HUES48 (cell line): ENCODE measurements at regions not wholly inside any gene's neighbourhood (a gene's known extent, or its start where the extent isn't known, plus 50 kb on each side); places are given as distances from the start of the nearest gene placed in this dataset.
A peak's percentile ranks its signal among the peaks of the same experiment; 100 is the strongest.

Experiments used
- H3K27ac ChIP-seq: one replicate; pipeline ENCODE4 v1.7.0; 2013; ENCODE audit warnings: low read depth, low read length, inconsistent platforms
- H3K27me3 ChIP-seq: 2 replicates; pipeline ENCODE4 v1.6.1; 2013; ENCODE audit warnings: mild to moderate bottlenecking, low read length; ENCODE audit not compliant: control insufficient read depth, insufficient read depth
- H3K36me3 ChIP-seq: 2 replicates; pipeline ENCODE4 v1.6.1; 2013; ENCODE audit warnings: low read length; ENCODE audit not compliant: control insufficient read depth, insufficient read depth
- H3K4me1 ChIP-seq: 2 replicates; pipeline ENCODE4 v1.6.1; 2013; ENCODE audit warnings: mild to moderate bottlenecking, low read length; ENCODE audit not compliant: control insufficient read depth, insufficient read depth
- H3K4me3 ChIP-seq: 2 replicates; pipeline ENCODE4 v1.5.1; 2013; ENCODE audit warnings: mild to moderate bottlenecking, low read depth, low read length
- H3K9ac ChIP-seq: 2 replicates; pipeline ENCODE4 v1.6.1; 2013; ENCODE audit warnings: mild to moderate bottlenecking, low read depth, low read length, moderate library complexity
- H3K9me3 ChIP-seq: 2 replicates; pipeline ENCODE4 v1.6.1; 2013; ENCODE audit warnings: low read length; ENCODE audit not compliant: control insufficient read depth, insufficient read depth

- no peak overlapping the region for H3K27ac ChIP-seq
- peaks cover 70% of the 10 kb centered on the region for H3K27me3 ChIP-seq
- H3K9me3 ChIP-seq, result no peaks in the 10 kb centered on the region
- no peak overlapping the region for H3K9ac ChIP-seq
- no peaks in the 10 kb centered on the region for H3K36me3 ChIP-seq
- no peak overlapping the region for H3K4me3 ChIP-seq
- H3K4me1 ChIP-seq, result peaks cover 6% of the 10 kb centered on the region; the same call in 1 of the 2 replicates
These were observed 153.7 kb upstream of the KCTD1 start for GRCh38 chr18:26702086-26702485.

GRCh38 chr18:26700728-26701127, 152.4 kb upstream of the KCTD1 start:
- Histone ChIP-seq H3K4me3 (no peak overlapping the region), H3K9me3 (no peaks in the 10 kb centered on the region), H3K4me1 (peaks cover 6% of the 10 kb centered on the region; the same call in 1 of the 2 replicates), H3K36me3 (no peaks in the 10 kb centered on the region), H3K9ac (no peak overlapping the region), H3K27me3 (peaks cover 72% of the 10 kb centered on the region), H3K27ac (no peak overlapping the region)

DNA sequence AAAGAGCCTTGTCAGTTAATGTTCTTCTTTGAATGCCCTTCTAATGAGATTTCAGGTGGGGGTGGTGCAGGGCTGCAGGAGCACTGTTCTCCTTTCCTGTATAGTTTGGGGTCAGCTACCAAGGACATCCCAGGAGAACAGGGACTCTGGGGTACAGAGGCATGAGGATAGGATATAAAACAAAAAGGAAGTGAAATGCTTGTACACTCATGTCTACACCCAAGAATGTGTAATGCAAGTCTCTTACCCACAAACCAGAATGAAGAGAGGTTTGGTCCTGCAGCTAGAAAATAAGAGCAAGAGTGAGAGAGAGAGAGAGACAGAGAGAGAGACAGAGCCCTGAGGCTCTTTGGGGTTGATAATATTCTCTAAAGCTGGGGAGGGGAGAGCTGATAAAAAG, 151.8 kb upstream of the KCTD1 start:
- peaks cover 72% of the 10 kb centered on the region for H3K27me3 ChIP-seq
- no peak overlapping the region for H3K27ac ChIP-seq
- no peak overlapping the region for H3K4me3 ChIP-seq
- no peak overlapping the region for H3K9ac ChIP-seq
- H3K9me3 ChIP-seq, result no peaks in the 10 kb centered on the region
- no peaks in the 10 kb centered on the region for H3K36me3 ChIP-seq
- H3K4me1 ChIP-seq, result peaks cover 6% of the 10 kb centered on the region; the same call in 1 of the 2 replicates

GRCh38 chr18:26697186-26697884, 149.0 kb upstream of the KCTD1 start:
- Histone ChIP-seq H3K27ac (no peak overlapping the region), H3K4me1 (peaks cover 6% of the 10 kb centered on the region; the same call in 1 of the 2 replicates), H3K36me3 (no peaks in the 10 kb centered on the region), H3K4me3 (no peak overlapping the region), H3K27me3 (peaks cover 55% of the 10 kb centered on the region), H3K9ac (no peak overlapping the region), H3K9me3 (no peaks in the 10 kb centered on the region)

DNA sequence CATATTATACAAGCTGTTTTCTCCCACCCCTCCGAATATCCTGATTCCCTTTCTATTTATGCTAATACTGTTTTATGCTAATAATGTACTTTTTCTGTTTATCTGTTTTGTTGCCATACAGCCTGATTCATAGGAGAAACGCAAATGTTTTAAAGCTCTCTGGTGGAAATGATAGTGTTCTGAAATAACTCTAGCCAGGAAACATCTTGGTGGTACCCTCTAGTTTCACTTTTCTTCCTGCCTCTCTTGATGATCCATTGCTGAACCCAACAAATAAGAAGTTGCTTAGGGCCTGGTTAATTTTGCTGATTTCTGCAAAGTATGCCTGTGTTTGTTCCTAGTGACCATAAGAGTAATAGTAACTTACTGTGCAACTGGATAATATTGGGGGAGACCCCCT, 148.4 kb upstream of the KCTD1 start:
- Histone ChIP-seq H3K4me3 (no peak overlapping the region), H3K9ac (no peak overlapping the region)

DNA sequence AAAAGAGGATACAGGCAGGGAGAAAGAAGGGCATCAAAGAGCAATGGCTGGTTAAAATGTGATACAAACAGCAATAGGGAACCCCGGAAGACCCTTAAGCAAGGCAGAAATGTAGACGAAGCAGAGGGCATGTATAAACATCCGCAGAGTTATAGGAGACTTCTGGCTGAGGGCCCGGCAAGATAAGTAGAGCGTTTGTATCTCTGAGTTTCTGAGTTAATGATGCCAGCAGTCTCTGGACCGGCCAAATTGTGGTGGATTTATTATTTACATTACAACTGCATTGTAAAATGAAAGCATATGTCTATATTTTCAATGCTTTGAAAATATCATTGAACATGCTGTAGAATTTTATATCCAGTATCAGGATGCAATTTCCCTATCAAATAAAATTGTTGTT, 148.0 kb upstream of the KCTD1 start:
- Histone ChIP-seq H3K27me3 (peaks cover 44% of the 10 kb centered on the region), H3K9me3 (no peaks in the 10 kb centered on the region), H3K27ac (no peak overlapping the region), H3K4me1 (peaks cover 6% of the 10 kb centered on the region; the same call in 1 of the 2 replicates), H3K4me3 (no peak overlapping the region), H3K36me3 (no peaks in the 10 kb centered on the region), H3K9ac (no peak overlapping the region)

More for the DNA sequence above, 148.4 kb upstream of the KCTD1 start:
- peaks cover 6% of the 10 kb centered on the region; the same call in 1 of the 2 replicates for H3K4me1 ChIP-seq
- H3K27me3 ChIP-seq, result peaks cover 49% of the 10 kb centered on the region
- no peaks in the 10 kb centered on the region for H3K36me3 ChIP-seq
- H3K9me3 ChIP-seq, result no peaks in the 10 kb centered on the region
- no peak overlapping the region for H3K27ac ChIP-seq

DNA sequence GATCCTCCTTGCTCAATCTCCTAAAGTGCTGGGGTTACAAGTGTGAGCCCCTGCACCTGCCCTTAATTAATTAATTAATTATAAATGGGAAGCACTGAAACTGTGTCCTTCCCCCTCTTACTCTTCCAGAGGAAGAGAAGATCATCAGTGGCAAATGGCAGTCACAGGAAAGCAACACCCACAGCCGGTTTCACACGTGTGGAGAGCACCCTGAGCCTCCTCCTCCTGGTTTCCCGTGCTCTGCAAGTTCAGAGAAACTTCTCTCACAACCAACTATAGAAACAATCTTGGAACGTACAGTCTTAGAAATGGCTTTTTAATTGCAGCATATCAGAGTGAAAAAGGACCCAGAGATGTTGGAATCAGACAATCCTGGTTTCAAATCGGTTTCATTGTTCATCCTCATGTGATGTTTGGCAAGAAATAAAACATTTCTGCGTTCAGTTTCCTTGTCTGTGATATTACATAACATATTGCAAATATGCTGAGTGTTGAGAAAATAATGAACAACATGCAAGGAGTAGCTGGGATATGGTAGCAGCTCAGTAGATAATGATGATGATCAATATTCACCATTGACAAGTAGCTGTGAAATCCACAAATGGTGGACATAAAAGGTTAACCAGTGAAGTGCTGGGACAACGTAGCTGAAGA, 141.0 kb upstream of the KCTD1 start:
- Histone ChIP-seq H3K27me3 (no peaks in the 10 kb centered on the region), H3K4me1 (peaks cover 25% of the 10 kb centered on the region), H3K9me3 (no peaks in the 10 kb centered on the region), H3K9ac (no peak overlapping the region), H3K4me3 (no peak overlapping the region), H3K27ac (no peak overlapping the region), H3K36me3 (no peaks in the 10 kb centered on the region)

- Histone ChIP-seq H3K4me3 (no peak overlapping the region), H3K4me1 (peaks cover 28% of the 10 kb centered on the region), H3K9ac (no peak overlapping the region), H3K36me3 (no peaks in the 10 kb centered on the region), H3K9me3 (no peaks in the 10 kb centered on the region), H3K27ac (peak overlapping the region; percentile 56), H3K27me3 (peaks cover 16% of the 10 kb centered on the region)
These were observed 138.2 kb upstream of the KCTD1 start for GRCh38 chr18:26686532-26686931.

- H3K4me1 ChIP-seq, result peaks cover 28% of the 10 kb centered on the region
- peak overlapping the region; percentile 56 for H3K27ac ChIP-seq
- H3K27me3 ChIP-seq, result peaks cover 26% of the 10 kb centered on the region
- H3K4me3 ChIP-seq, result no peak overlapping the region
- no peaks in the 10 kb centered on the region for H3K9me3 ChIP-seq
- H3K36me3 ChIP-seq, result no peaks in the 10 kb centered on the region
- H3K9ac ChIP-seq, result peak overlapping the region; percentile 10; the same call in 1 of the 2 replicates
These were observed 137.2 kb upstream of the KCTD1 start for GRCh38 chr18:26685438-26686157.

- H3K4me1 ChIP-seq, result no peaks in the 10 kb centered on the region
- H3K9me3 ChIP-seq, result peaks cover 3% of the 10 kb centered on the region
- no peak overlapping the region for H3K27ac ChIP-seq
- no peak overlapping the region for H3K4me3 ChIP-seq
- H3K27me3 ChIP-seq, result peaks cover 31% of the 10 kb centered on the region
- no peak overlapping the region for H3K9ac ChIP-seq
- H3K36me3 ChIP-seq, result no peaks in the 10 kb centered on the region
These were observed 129.6 kb upstream of the KCTD1 start for GRCh38 chr18:26677957-26678356.

DNA sequence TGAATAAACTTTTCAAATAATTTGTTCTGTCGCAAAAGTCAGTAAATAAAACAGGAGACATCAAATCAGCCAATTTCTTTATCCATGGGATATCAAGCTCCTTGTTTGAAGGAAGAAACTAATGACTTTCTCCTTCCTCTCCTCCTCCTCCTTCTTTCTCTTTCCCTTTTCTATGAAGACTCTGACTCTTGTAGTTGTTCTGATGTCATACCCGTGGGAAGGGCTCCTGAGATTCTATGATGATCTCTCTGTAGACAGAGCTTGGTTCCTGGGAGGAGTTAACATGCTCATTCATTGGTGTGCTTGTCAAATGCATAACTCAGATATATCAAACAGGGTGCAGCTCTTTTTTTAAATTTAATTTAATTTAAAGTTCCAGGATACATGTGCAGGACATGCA, 118.7 kb upstream of the KCTD1 start:
- Histone ChIP-seq H3K4me3 (no peak overlapping the region), H3K9me3 (no peaks in the 10 kb centered on the region), H3K27me3 (peaks cover 8% of the 10 kb centered on the region; the same call in 1 of the 2 replicates), H3K36me3 (no peaks in the 10 kb centered on the region), H3K4me1 (no peaks in the 10 kb centered on the region), H3K27ac (no peak overlapping the region), H3K9ac (no peak overlapping the region)
